ENCODE measurements at regions not wholly inside any gene's neighbourhood (a gene's known extent, or its start where the extent isn't known, plus 50 kb on each side); places are given as distances from the start of the nearest gene placed in this dataset.

GRCh38 chr11:92413757-92414513, 189.3 kb downstream of the FAT3 start:
- TF ChIP-seq POLR2AphosphoS5 (IDR thresholded peaks at IDR 0.05; ENCODE audit: low read depth, low read length) (no peak), CTCF (IDR thresholded peaks at IDR 0.05) (no peak), REST (IDR thresholded peaks at IDR 0.05; ENCODE audit: insufficient read depth in 1 of 2, low read depth in 2 of 2, low read length in 1 of 2) (no peak)

Measured in Panc1 (cell line).